ENCODE measurements at regions not wholly inside any gene's neighbourhood (a gene's known extent, or its start where the extent isn't known, plus 50 kb on each side); places are given as distances from the start of the nearest gene placed in this dataset.

GRCh38 chr2:205924676-205925075, 161.3 kb downstream of the INO80D start:
- no peaks in the 10 kb centered on the region for H3K36me3 ChIP-seq (ENCODE audit: insufficient read depth, low read length)
- DNase-seq (ENCODE audit: low read depth, low spot score): no peak
- TF ChIP-seq FOXP2 (optimal IDR thresholded peaks at IDR 0.05; ENCODE audit: control extremely low read depth, extremely low read length, insufficient read depth) (no peak), EZH2 (IDR thresholded peaks at IDR 0.05) (no peak), POLR2AphosphoS5 (IDR thresholded peaks at IDR 0.05; ENCODE audit: borderline replicate concordance, low read depth, low read length) (no peak)
- H3K27ac ChIP-seq: no peak overlapping the region
- no peak overlapping the region for H3K4me3 ChIP-seq
- no peak overlapping the region for H3K9ac ChIP-seq (ENCODE audit: insufficient read length)
- H3K9me3 ChIP-seq (ENCODE audit: low read depth, low read length): no peaks in the 10 kb centered on the region

GRCh38 chr2:205915130-205915524, 170.8 kb downstream of the INO80D start:
- no peaks in the 10 kb centered on the region for H3K36me3 ChIP-seq (ENCODE audit: insufficient read depth, low read length)
- no peaks in the 10 kb centered on the region for H3K9me3 ChIP-seq (ENCODE audit: low read depth, low read length)
- no peak for DNase-seq (ENCODE audit: low read depth, low spot score)
- TF ChIP-seq FOXP2 (optimal IDR thresholded peaks at IDR 0.05; ENCODE audit: control extremely low read depth, extremely low read length, insufficient read depth) (no peak), EZH2 (IDR thresholded peaks at IDR 0.05) (no peak), POLR2AphosphoS5 (IDR thresholded peaks at IDR 0.05; ENCODE audit: borderline replicate concordance, low read depth, low read length) (no peak)
- no peak overlapping the region for H3K9ac ChIP-seq (ENCODE audit: insufficient read length)
- no peak overlapping the region for H3K27ac ChIP-seq
- no peak overlapping the region for H3K4me3 ChIP-seq

GRCh38 chr2:205914213-205915129, 171.5 kb downstream of the INO80D start:
- Histone ChIP-seq H3K4me3 (no peak overlapping the region), H3K9ac (ENCODE audit: insufficient read length) (no peak overlapping the region), H3K27ac (no peak overlapping the region), H3K9me3 (ENCODE audit: low read depth, low read length) (no peaks in the 10 kb centered on the region), H3K36me3 (ENCODE audit: insufficient read depth, low read length) (no peaks in the 10 kb centered on the region)
- TF ChIP-seq EZH2 (IDR thresholded peaks at IDR 0.05) (no peak), FOXP2 (optimal IDR thresholded peaks at IDR 0.05; ENCODE audit: control extremely low read depth, extremely low read length, insufficient read depth) (no peak), POLR2AphosphoS5 (IDR thresholded peaks at IDR 0.05; ENCODE audit: borderline replicate concordance, low read depth, low read length) (no peak)
- DNase-seq (ENCODE audit: low read depth, low spot score): no peak

- Histone ChIP-seq H3K4me3 (no peak overlapping the region), H3K9me3 (ENCODE audit: low read depth, low read length) (no peaks in the 10 kb centered on the region), H3K36me3 (ENCODE audit: insufficient read depth, low read length) (no peaks in the 10 kb centered on the region), H3K27ac (no peak overlapping the region), H3K9ac (ENCODE audit: insufficient read length) (no peak overlapping the region)
- no peak for TF ChIP-seq POLR2AphosphoS5 (IDR thresholded peaks at IDR 0.05; ENCODE audit: borderline replicate concordance, low read depth, low read length)
- no peak for TF ChIP-seq FOXP2 (optimal IDR thresholded peaks at IDR 0.05; ENCODE audit: control extremely low read depth, extremely low read length, insufficient read depth)
- TF ChIP-seq EZH2 (IDR thresholded peaks at IDR 0.05): no peak
- DNase-seq (ENCODE audit: low read depth, low spot score): no peak
Measured at GRCh38 chr2:205913668-205914067, 172.3 kb downstream of the INO80D start.

DNA sequence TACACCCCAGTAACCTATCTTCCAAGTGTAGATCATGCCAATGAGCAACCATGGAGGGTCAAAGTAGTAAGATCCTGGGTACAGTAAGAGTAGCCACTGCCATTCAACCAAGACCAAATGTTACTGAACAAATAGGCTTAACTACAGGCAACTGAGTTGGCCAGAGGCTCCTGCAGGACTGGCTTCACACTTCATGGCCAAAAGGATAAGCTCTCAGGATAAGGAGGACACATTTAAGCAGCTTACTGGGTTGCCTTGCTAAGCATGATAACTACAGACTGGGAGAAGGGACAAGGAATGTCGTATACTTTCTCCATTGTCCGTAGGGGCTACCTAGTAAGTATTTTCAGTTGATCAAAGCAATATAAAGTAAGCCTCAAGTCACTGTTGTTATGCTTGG, 174.7 kb downstream of the INO80D start:
- no peak for TF ChIP-seq POLR2AphosphoS5 (IDR thresholded peaks at IDR 0.05; ENCODE audit: borderline replicate concordance, low read depth, low read length)
- TF ChIP-seq FOXP2 (optimal IDR thresholded peaks at IDR 0.05; ENCODE audit: control extremely low read depth, extremely low read length, insufficient read depth): no peak
- TF ChIP-seq EZH2 (IDR thresholded peaks at IDR 0.05): no peak
- DNase-seq (ENCODE audit: low read depth, low spot score): no peak
- Histone ChIP-seq H3K4me3 (no peak overlapping the region), H3K9me3 (ENCODE audit: low read depth, low read length) (no peaks in the 10 kb centered on the region), H3K27ac (no peak overlapping the region), H3K36me3 (ENCODE audit: insufficient read depth, low read length) (no peaks in the 10 kb centered on the region), H3K9ac (ENCODE audit: insufficient read length) (no peak overlapping the region)

- Histone ChIP-seq H3K9me3 (ENCODE audit: low read depth, low read length) (no peaks in the 10 kb centered on the region), H3K9ac (ENCODE audit: insufficient read length) (no peak overlapping the region), H3K27ac (no peak overlapping the region), H3K36me3 (ENCODE audit: insufficient read depth, low read length) (no peaks in the 10 kb centered on the region), H3K4me3 (no peak overlapping the region)
- DNase-seq (ENCODE audit: low read depth, low spot score): no peak
- TF ChIP-seq POLR2AphosphoS5 (IDR thresholded peaks at IDR 0.05; ENCODE audit: borderline replicate concordance, low read depth, low read length) (no peak), FOXP2 (optimal IDR thresholded peaks at IDR 0.05; ENCODE audit: control extremely low read depth, extremely low read length, insufficient read depth) (no peak), EZH2 (IDR thresholded peaks at IDR 0.05) (no peak)
Measured at GRCh38 chr2:205909184-205909572, 176.8 kb downstream of the INO80D start.

DNA sequence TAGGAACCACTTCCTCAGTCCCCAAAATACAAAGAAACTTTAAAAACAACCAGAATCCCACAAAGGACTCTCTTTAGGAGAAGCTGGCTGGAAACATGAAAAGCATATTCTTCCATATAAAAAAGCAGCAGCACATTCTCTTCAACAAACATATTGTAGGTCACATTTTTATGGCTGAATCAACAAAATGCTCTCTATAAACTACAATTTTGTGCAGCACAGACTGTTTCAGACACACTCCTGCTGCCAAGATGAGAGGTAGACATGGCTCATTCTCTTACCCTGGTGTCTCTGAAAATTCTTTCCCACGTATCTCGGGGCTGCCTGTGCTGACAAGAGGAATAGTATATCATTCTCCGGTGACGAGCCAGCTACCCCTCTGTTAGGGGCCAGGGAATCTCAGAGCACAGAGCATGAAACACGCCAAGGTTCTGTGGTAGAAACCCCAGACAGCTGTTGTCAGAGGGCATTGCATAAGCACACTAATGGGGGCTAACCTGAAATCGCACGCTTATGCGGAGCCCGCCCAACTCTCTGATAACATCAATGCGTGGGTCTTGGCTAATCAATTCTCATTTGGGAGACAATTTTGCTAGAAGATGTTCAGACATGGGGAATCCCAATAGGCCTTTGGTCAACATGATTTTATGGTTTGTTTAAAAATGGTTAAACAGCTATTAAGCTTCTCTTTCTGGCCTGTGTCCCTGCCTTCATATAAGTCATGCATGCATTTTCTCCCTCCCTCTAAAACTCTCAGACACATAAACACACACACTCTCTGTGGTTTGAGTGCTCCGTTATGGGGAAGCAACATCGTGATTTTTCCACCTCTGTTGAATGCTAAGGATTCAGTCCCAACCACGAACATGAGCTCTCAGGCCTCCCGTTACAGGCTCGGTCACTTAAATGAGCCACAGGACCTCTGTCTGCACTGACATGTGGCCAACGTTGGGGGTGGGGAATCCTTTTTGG, 177.5 kb downstream of the INO80D start:
- H3K9ac ChIP-seq (ENCODE audit: insufficient read length): no peak overlapping the region
- H3K4me3 ChIP-seq: no peak overlapping the region
- no peak overlapping the region for H3K27ac ChIP-seq
- no peaks in the 10 kb centered on the region for H3K36me3 ChIP-seq (ENCODE audit: insufficient read depth, low read length)
- no peak for DNase-seq (ENCODE audit: low read depth, low spot score)
- no peak for TF ChIP-seq POLR2AphosphoS5 (IDR thresholded peaks at IDR 0.05; ENCODE audit: borderline replicate concordance, low read depth, low read length)
- no peaks in the 10 kb centered on the region for H3K9me3 ChIP-seq (ENCODE audit: low read depth, low read length)

- H3K4me3 ChIP-seq: no peak overlapping the region
- no peak for DNase-seq (ENCODE audit: low read depth, low spot score)
- H3K9ac ChIP-seq (ENCODE audit: insufficient read length): no peak overlapping the region
- H3K27ac ChIP-seq: no peak overlapping the region
- TF ChIP-seq EZH2 (IDR thresholded peaks at IDR 0.05): no peak
- no peak for TF ChIP-seq POLR2AphosphoS5 (IDR thresholded peaks at IDR 0.05; ENCODE audit: borderline replicate concordance, low read depth, low read length)
- no peak for TF ChIP-seq FOXP2 (optimal IDR thresholded peaks at IDR 0.05; ENCODE audit: control extremely low read depth, extremely low read length, insufficient read depth)
- H3K36me3 ChIP-seq (ENCODE audit: insufficient read depth, low read length): no peaks in the 10 kb centered on the region
- H3K9me3 ChIP-seq (ENCODE audit: low read depth, low read length): no peaks in the 10 kb centered on the region
Measured at GRCh38 chr2:205906419-205906818, 179.6 kb downstream of the INO80D start.

All from SK-N-MC (cell line).